ENCODE measurements at regions not wholly inside any gene's neighbourhood (a gene's known extent, or its start where the extent isn't known, plus 50 kb on each side); places are given as distances from the start of the nearest gene placed in this dataset.

DNA sequence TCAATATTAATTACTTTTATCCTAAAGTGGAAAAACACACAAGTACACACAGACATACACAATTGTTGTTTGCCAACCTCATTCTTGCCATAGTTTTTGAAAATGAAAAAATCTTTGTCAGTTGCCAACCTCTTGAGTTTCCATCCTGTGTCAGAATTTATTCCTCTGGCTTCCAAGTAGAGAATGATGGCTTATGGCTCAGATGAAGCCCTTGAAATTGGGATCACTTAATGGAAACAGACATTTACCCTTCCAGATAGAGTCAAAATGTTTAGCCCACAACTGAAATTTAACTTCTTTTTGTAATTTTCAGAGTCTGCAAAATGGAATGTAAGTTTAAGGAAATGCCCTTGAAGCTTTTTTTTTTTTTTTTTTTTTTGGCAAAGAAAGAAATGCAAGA is 321.6 kb upstream of the TNP1 start:
- TF ChIP-seq, protein P1, sequence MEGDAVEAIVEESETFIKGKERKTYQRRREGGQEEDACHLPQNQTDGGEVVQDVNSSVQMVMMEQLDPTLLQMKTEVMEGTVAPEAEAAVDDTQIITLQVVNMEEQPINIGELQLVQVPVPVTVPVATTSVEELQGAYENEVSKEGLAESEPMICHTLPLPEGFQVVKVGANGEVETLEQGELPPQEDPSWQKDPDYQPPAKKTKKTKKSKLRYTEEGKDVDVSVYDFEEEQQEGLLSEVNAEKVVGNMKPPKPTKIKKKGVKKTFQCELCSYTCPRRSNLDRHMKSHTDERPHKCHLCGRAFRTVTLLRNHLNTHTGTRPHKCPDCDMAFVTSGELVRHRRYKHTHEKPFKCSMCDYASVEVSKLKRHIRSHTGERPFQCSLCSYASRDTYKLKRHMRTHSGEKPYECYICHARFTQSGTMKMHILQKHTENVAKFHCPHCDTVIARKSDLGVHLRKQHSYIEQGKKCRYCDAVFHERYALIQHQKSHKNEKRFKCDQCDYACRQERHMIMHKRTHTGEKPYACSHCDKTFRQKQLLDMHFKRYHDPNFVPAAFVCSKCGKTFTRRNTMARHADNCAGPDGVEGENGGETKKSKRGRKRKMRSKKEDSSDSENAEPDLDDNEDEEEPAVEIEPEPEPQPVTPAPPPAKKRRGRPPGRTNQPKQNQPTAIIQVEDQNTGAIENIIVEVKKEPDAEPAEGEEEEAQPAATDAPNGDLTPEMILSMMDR (IDR thresholded peaks at IDR 0.05) = no peak
- no peak for TF ChIP-seq POLR2A (IDR thresholded peaks at IDR 0.05)

Data from body of pancreas (tissue), 4 donors.